Endothelial cell of umbilical vein (primary cell): ENCODE measurements at regions not wholly inside any gene's neighbourhood (a gene's known extent, or its start where the extent isn't known, plus 50 kb on each side); places are given as distances from the start of the nearest gene placed in this dataset.

Source experiments
- BruUV-seq: library from RNA; stranded (reverse); fragments of 400-500 nt; replicated peaks from 2 replicates; lab custom pipeline; 2021; lab: Mats Ljungman, UMichigan
- CTCF ChIA-PET: fragments of 300-600, 350-600 bp; sonication (Branson Sonifier 250); formaldehyde crosslinking; loops from one replicate; lab custom pipeline; 2021; ENCODE audit warnings: antibody characterized with exemption, inconsistent platforms; lab: Charles Lee
- POLR2A ChIA-PET: fragments of 300-600, 350-600 bp; sonication (Branson Sonifier 250); formaldehyde crosslinking; loops from one replicate; lab custom pipeline; 2021; ENCODE audit warnings: antibody characterized with exemption, inconsistent platforms; lab: Charles Lee
- DNase-seq: peaks from one replicate; pipeline ENCODE4 v3.0.0-alpha.2; 2011; ENCODE audit warnings: low read depth, low spot score
- FAIRE-seq: peaks from 2 replicates; lab custom pipeline; 2011; peaks lifted over from hg19 to GRCh38; lab: Jason Lieb, UNC
- H2AFZ ChIP-seq: 2 replicates; pipeline ENCODE4 v1.6.0; 2012; ENCODE audit warnings: low read depth, low read length, control low read depth, inconsistent platforms
- H3K27ac ChIP-seq: 2 replicates; pipeline ENCODE4 v1.5.1; 2011; ENCODE audit warnings: low read depth, mild to moderate bottlenecking, control low read depth, low read length, moderate library complexity; ENCODE audit not compliant: insufficient read depth
- H3K27me3 ChIP-seq, 2 experiments: 2 replicates each; pipeline versions ENCODE4 v1.6.0 to v1.6.1; 2011; ENCODE audit warnings: low read length in 2 of 2, mixed read lengths in 1 of 2; ENCODE audit not compliant: control insufficient read depth in 2 of 2, insufficient read depth in 2 of 2
- H3K36me3 ChIP-seq, 2 experiments: 2 replicates in 1 of 2; 3 replicates in 1 of 2; pipeline ENCODE4 v1.5.1; 2011; ENCODE audit warnings: low read length in 2 of 2, mild to moderate bottlenecking in 1 of 2, moderate library complexity in 1 of 2; ENCODE audit not compliant: control insufficient read depth in 2 of 2, insufficient read depth in 2 of 2; ENCODE audit errors: extremely low read depth in 1 of 2
- H3K4me1 ChIP-seq: 3 replicates; pipeline ENCODE4 v1.5.1; 2011; ENCODE audit warnings: mild to moderate bottlenecking, low read length; ENCODE audit not compliant: control insufficient read depth, insufficient read depth; ENCODE audit errors: extremely low read depth
- H3K4me2 ChIP-seq: 2 replicates; pipeline ENCODE4 v1.6.1; 2011; ENCODE audit warnings: low read length, control low read depth, mixed read lengths; ENCODE audit not compliant: insufficient read depth
- H3K4me3 ChIP-seq, 3 experiments: fragments of 200-600 bp in 1 of 3; sonication (generic), shearing (Covaris generic) in 1 of 3; replicated peaks in 1 of 3; 2 replicates each; pipeline ENCODE4 v1.5.1; 2011 to 2016; ENCODE audit warnings: control low read depth in 3 of 3, low read length in 3 of 3, mild to moderate bottlenecking in 2 of 3, inconsistent platforms in 1 of 3, low read depth in 1 of 3, moderate library complexity in 1 of 3; ENCODE audit not compliant: insufficient read depth in 1 of 3
- H3K79me2 ChIP-seq: 2 replicates; pipeline ENCODE4 v1.6.0; 2012; ENCODE audit warnings: low read length, inconsistent platforms; ENCODE audit not compliant: control insufficient read depth, insufficient read depth
- H3K9ac ChIP-seq: replicated peaks from 2 replicates; pipeline ENCODE3; 2011; ENCODE audit warnings: low read length, control low read depth; ENCODE audit not compliant: insufficient read depth; ENCODE audit errors: extremely low read depth
- H3K9me1 ChIP-seq: replicated peaks from 3 replicates; pipeline ENCODE4 v1.6.0; 2011; ENCODE audit warnings: mild to moderate bottlenecking, low read length; ENCODE audit not compliant: control insufficient read depth, insufficient read depth; ENCODE audit errors: extremely low read depth
- H3K9me3 ChIP-seq: replicated peaks from 2 replicates; pipeline ENCODE4 v1.5.1; 2012; ENCODE audit warnings: low read length, inconsistent platforms; ENCODE audit not compliant: control insufficient read depth, insufficient read depth
- H4K20me1 ChIP-seq: replicated peaks from 2 replicates; pipeline ENCODE3; 2011; ENCODE audit warnings: mild to moderate bottlenecking, low read length; ENCODE audit not compliant: control insufficient read depth, insufficient read depth; ENCODE audit errors: extremely low read depth
- CTCF ChIP-seq, 2 donors: IDR thresholded peaks; 1 replicate in 1 of 2; 2 replicates in 1 of 2; pipeline ENCODE4 v1.5.1; 2011; ENCODE audit warnings: low read length in 2 of 2, mild to moderate bottlenecking in 2 of 2, moderate library complexity in 2 of 2, control low read depth in 1 of 2, inconsistent platforms in 1 of 2, low read depth in 1 of 2; ENCODE audit not compliant: insufficient read depth in 1 of 2; ENCODE audit errors: extremely low read depth in 1 of 2
- EZH2 ChIP-seq: IDR thresholded peaks from 2 replicates; pipeline ENCODE4 v1.6.1; 2012; ENCODE audit warnings: borderline replicate concordance, low read depth, mild to moderate bottlenecking, moderate library complexity, low read length, inconsistent platforms; ENCODE audit not compliant: severe bottlenecking
- FOS ChIP-seq: IDR thresholded peaks from 2 replicates; pipeline ENCODE4 v1.6.1; 2011; ENCODE audit warnings: mild to moderate bottlenecking, low read length, moderate library complexity, borderline replicate concordance; ENCODE audit not compliant: insufficient read depth
- GATA2 ChIP-seq: IDR thresholded peaks from 2 replicates; pipeline ENCODE4 v1.7.0; 2011; ENCODE audit warnings: low read depth, mild to moderate bottlenecking, moderate library complexity, mixed read lengths, low read length; ENCODE audit not compliant: insufficient read length, insufficient read depth
- JUN ChIP-seq: IDR thresholded peaks from 2 replicates; pipeline ENCODE4 v1.6.1; 2011; ENCODE audit warnings: borderline replicate concordance, low read depth; ENCODE audit not compliant: insufficient read length, insufficient read depth
- MAX ChIP-seq: IDR thresholded peaks from 2 replicates; pipeline ENCODE4 v1.6.1; 2011; ENCODE audit not compliant: insufficient read depth, insufficient read length
- MYC ChIP-seq: IDR thresholded peaks from one replicate; pipeline ENCODE4 v1.6.1; 2011; ENCODE audit warnings: mild to moderate bottlenecking, low read depth, low read length
- POLR2A ChIP-seq: IDR thresholded peaks from 2 replicates; pipeline ENCODE4 v1.6.1; 2012; ENCODE audit warnings: low read depth, mild to moderate bottlenecking, control low read depth, low read length
- POLR2AphosphoS5 ChIP-seq: IDR thresholded peaks from 2 replicates; pipeline ENCODE4 v1.6.1; 2012; ENCODE audit warnings: low read depth, mild to moderate bottlenecking, control low read depth, low read length, moderate library complexity; ENCODE audit not compliant: insufficient read depth
- dilution Hi-C: fragments of 300-500 bp; cut with MboI; formaldehyde crosslinking; loops from one replicate; pipeline ENCODE4 v1.15.0; 2019; ENCODE audit warnings: low sequenced_read_pairs; ENCODE audit not compliant: extremely low pct_ligation_motif_present
- intact Hi-C: fragments of 100-400 bp; cut with micrococcal nuclease; formaldehyde crosslinking; loops from one replicate; pipeline ENCODE4 v1.10.0; 2022

GRCh38 chr13:111623208-111623607 is 302.8 kb downstream of the TEX29 start:
- intact Hi-C loops: no loop called here
- ChIA-PET CTCF (no interaction called here), POLR2A (no interaction called here)
- Histone ChIP-seq H2AFZ (no peak overlapping the region), H3K27ac (no peak overlapping the region), H4K20me1 (no peaks in the 10 kb centered on the region), H3K9me1 (no peaks in the 10 kb centered on the region), H3K36me3 (no peaks in the 10 kb centered on the region), H3K9ac (no peak overlapping the region), H3K4me3 (no peak overlapping the region), H3K9me3 (peaks cover 4% of the 10 kb centered on the region), H3K4me1 (no peaks in the 10 kb centered on the region), H3K79me2 (no peaks in the 10 kb centered on the region), H3K4me2 (no peak overlapping the region), H3K27me3 (no peaks in the 10 kb centered on the region)
- FAIRE-seq: no peak
- no peak for DNase-seq
- TF ChIP-seq MYC (no peak), JUN (no peak), MAX (no peak), POLR2A (no peak), FOS (no peak), EZH2 (no peak), CTCF (IDR thresholded peaks at IDR 0.05; ENCODE audit: extremely low read depth in 1 of 2, insufficient read depth in 1 of 2, low read depth in 1 of 2, low read length in 2 of 2) (no peak), POLR2AphosphoS5 (no peak), GATA2 (no peak)
- BruUV-seq: no TSS peak
- dilution Hi-C loops: no loop called here
